ENCODE measurements at regions not wholly inside any gene's neighbourhood (a gene's known extent, or its start where the extent isn't known, plus 50 kb on each side); places are given as distances from the start of the nearest gene placed in this dataset.
"Not testable (repeated sequence)": the region's sequence is repeated elsewhere in the genome, so short reads cannot be mapped to it uniquely, and the experiment has no call there.

GRCh38 chr9:89856950-89857349 is 252.1 kb downstream of the GADD45G start:
- not testable (repeated sequence) for DNase-seq (ENCODE audit: low read depth, low spot score)

GRCh38 chr9:89859842-89860241 is 255.0 kb downstream of the GADD45G start:
- not testable (repeated sequence) for DNase-seq (ENCODE audit: low read depth, low spot score)

DNA sequence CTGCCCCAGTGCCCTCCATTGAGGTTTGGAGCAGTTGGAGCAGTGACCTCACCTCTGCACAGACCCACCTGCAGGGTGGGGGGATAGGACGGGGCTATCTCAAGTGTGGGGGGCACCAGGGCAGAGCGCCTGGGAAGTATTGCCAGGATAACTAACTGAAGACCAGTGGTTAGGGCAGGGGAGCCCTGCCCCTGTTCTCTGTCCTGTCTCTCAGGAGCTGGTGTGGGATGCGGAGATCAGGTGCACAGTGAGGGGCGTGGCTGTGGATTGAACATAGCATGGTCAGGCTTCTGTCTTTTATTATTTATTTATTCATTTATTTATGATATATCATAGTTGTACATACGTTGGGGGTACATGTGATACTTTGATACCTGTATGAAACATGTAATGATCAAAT is 256.6 kb downstream of the GADD45G start:
- DNase-seq (ENCODE audit: low read depth, low spot score), result not testable (repeated sequence)

DNA sequence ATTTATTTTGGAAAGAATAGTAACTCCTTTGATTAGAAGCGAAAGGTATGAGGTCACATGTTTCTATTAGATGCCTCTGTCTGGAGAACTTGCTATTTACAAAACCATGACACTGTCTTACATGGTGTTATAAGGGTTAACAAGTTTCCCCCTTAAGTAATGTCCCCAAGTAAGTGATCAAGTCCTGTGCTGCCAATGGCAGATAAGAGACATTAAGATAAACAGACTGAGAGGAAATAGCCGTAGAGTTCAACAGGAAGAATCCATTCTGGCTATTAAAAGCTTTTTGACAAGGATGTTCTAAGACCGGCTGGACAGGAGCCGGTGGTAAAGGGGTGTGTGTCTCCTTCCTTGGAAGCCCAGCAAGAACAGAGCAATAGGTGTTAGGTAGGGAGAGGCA is 257.5 kb downstream of the GADD45G start:
- DNase-seq (ENCODE audit: low read depth, low spot score), result no peak

- no peak for DNase-seq (ENCODE audit: low read depth, low spot score)
These were observed 258.3 kb downstream of the GADD45G start for GRCh38 chr9:89863141-89863540.

DNA sequence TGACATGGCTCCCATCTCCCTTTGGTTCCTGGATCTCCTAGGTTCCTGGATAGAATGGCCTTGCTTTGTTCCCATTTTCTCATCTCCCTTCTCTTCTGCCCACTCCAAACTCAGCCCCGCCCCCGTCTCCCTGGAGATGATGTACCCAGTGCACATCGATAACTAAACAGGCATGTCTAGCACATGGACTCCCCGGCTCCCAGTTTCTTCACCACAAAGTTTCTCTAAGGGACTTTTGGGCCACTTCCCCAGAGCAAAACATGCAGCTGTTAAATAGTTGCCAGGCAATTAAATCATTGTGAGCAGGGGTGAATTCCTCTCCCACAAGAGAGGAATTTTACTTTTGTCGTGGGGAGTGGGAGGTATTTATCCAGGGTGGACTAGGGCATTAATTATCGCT is 259.0 kb downstream of the GADD45G start:
- DNase-seq (ENCODE audit: low read depth, low spot score), result no peak

DNA sequence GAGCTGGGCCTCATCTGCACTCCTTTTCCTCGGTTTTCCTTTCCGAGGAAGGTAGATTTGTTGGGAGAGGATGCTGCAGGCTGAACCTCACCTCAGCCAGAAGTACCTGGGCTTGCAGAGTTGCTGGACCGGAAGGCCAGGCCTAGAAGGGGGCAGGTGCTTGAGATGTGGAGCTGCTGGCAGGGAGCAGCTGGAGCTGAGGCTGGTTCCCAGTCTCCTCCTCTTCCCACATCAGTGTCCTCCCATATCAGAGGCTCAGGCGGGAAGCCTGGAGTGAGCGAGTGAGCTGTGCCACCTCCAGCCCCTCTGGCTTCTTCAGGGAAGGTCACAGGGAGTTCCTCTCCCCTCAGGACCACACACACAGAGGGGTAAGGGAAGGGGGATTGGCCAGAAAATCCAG is 259.4 kb downstream of the GADD45G start:
- no peak for DNase-seq (ENCODE audit: low read depth, low spot score)

DNA sequence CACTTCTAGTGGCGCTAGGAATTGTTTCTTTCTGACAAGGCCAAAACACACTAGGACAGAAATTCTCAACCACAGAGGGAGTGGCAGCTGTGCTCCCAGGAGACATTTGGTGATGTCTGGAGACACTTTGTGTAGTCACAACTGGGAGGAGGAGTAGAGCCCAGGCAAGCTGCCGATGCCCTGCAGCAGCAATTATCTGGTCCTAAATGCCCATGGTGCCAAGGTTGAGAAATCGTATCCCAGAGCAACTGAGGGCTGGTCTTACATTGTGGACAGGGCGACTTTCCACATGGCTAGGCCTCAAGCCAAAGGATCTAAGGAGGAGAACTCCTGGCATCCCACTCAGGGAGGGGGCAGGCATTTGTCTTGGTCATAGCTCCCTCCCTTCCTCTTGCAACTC is 259.9 kb downstream of the GADD45G start:
- no peak for DNase-seq (ENCODE audit: low read depth, low spot score)

- DNase-seq (ENCODE audit: low read depth, low spot score), result no peak
These were observed 260.5 kb downstream of the GADD45G start for GRCh38 chr9:89865357-89865756.

- no peak for DNase-seq (ENCODE audit: low read depth, low spot score)
These were observed 261.2 kb downstream of the GADD45G start for GRCh38 chr9:89865981-89866380.

GRCh38 chr9:89866701-89867100 is 261.9 kb downstream of the GADD45G start:
- DNase-seq (ENCODE audit: low read depth, low spot score), result no peak

GRCh38 chr9:89868100-89868499 is 263.3 kb downstream of the GADD45G start:
- DNase-seq (ENCODE audit: low read depth, low spot score), result no peak

- no peak for DNase-seq (ENCODE audit: low read depth, low spot score)
These were observed 265.2 kb downstream of the GADD45G start for GRCh38 chr9:89869793-89870580.

DNA sequence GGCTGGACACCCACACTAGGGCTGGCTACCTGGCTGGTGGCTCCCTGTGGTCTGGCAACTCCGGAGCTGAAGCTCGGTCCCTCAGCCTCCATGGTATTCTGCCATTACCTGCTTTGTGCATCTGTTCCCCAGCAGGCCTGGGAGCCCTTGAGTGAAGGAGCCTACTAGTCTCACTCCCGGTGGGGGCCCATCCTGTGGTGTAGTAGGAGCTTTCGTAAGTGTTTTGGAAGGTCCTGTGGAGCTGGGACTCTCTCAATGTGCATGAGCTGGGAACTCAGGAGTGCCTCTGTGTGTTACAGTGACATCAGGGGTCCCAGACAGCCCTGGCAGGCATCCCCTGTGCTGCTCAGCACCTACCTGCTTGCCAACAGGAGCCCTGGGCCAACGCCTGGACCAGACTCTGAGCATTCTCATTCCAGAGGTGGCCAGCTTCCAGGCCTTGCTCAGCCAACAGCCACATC is 267.1 kb downstream of the GADD45G start:
- DNase-seq (ENCODE audit: low read depth, low spot score), result no peak

GRCh38 chr9:89872426-89872912 is 267.7 kb downstream of the GADD45G start:
- no peak for DNase-seq (ENCODE audit: low read depth, low spot score)

GRCh38 chr9:89872913-89873707 is 268.3 kb downstream of the GADD45G start:
- DNase-seq (ENCODE audit: low read depth, low spot score), result no peak

GRCh38 chr9:89873801-89874200 is 269.0 kb downstream of the GADD45G start:
- DNase-seq (ENCODE audit: low read depth, low spot score), result no peak

DNA sequence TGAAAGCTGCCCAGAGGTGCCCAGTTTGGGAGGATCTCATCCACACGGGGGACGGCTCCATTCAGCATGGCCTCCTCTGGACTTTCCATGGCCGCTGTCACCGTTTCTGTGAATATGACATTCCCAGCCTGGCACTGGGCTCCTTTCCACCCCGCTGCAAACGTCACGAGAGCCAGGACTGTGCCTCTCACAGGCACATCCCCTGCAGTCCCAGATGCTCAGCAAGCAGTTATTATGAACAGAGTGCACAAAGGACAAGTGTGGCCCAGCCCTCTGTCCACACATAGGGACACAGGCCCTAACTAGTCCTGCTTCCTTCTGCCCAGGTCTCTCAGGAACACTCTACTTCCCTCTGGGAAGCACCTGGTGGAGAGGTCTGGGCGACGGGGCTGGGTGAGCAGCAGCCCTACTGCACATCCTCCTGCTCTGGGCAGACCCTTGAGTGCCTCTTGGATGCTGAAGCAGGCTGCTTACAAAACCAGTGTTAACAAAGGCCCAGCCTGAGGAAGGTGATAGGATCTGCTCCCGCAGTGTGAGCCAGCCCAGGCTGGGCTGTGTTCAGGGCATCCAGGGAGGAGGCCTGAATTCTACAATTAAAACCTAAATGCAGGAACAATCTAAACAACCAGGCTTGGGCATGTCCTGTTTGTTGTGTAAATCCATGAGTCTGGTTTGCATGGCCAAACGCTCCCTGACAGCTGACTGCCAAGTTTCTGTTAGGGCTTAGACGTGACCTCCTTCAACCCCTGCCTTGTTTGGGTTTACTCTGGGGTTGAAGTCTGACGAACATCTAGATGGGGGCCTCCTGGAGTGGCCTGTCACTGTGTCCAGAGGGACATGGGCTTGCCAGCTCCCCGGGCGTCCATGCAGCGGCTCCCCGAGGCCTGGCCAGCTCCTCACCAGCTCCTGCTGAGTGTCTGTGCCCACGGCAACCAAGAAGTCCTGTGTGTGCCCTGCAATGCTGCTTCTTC is 269.8 kb downstream of the GADD45G start:
- DNase-seq (ENCODE audit: low read depth, low spot score), result no peak

GRCh38 chr9:89877051-89878002 is 272.5 kb downstream of the GADD45G start:
- DNase-seq (ENCODE audit: low read depth, low spot score), result no peak

- DNase-seq (ENCODE audit: low read depth, low spot score), result no peak
These were observed 273.2 kb downstream of the GADD45G start for GRCh38 chr9:89878003-89878411.
